ENCODE measurements at regions not wholly inside any gene's neighbourhood (a gene's known extent, or its start where the extent isn't known, plus 50 kb on each side); places are given as distances from the start of the nearest gene placed in this dataset.

DNA sequence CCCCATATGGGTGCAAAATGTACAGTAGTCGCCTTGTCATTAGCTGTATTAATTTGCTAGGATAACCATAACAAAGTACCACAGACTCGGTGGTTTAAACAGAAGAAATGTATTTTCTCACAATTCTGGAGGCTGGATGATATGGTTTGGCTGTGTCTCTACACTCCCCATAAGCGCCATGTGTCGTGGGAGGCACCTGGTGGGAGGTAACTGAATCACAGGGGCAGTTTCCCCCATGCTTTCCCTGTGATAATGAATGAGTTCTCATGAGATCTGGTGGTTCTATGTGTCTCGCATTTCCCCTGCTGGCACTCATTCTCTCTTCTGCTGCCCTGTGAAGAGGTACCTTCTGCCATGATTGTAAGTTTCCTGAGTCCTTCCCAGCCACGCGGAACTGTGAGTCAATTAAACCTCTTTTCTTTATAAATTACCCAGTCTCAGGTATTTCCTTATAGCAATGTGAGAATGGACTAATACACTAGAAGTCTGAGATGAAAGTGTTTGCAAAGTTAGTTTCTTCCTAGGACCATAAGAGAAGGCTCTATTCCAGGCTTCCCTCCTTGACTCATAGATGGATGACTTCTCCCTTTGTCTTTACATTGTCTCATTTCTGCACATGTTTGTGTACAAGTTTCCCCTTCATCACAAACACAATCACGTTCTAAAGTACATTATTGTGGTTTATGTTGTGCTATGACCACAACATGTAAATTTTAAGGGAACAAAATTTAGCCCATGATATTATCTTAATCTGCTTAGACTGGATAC, 1442.6 kb downstream of the SUCLG1 start:
- no peaks in the 10 kb centered on the region for H3K4me1 ChIP-seq (ENCODE audit: insufficient read depth, low read length, poor library complexity, severe bottlenecking)
- H3K27me3 ChIP-seq (ENCODE audit: insufficient read depth, low read length, poor library complexity, severe bottlenecking): no peaks in the 10 kb centered on the region
- no peak overlapping the region for H2AFZ ChIP-seq (ENCODE audit: low read length)
- no peaks in the 10 kb centered on the region for H3K36me3 ChIP-seq (ENCODE audit: insufficient read depth, low read length)
- no peaks in the 10 kb centered on the region for H3K9me3 ChIP-seq (ENCODE audit: insufficient read depth, low read depth, low read length)
- H3K9ac ChIP-seq (ENCODE audit: low read depth, low read length, poor library complexity, severe bottlenecking): no peak overlapping the region
- TF ChIP-seq EZH2phosphoT487 (IDR thresholded peaks at IDR 0.05; ENCODE audit: borderline replicate concordance) (no peak), CTCF (conservative IDR thresholded peaks at IDR 0.05; ENCODE audit: low read length) (no peak)
- no peak overlapping the region for H3K4me3 ChIP-seq (ENCODE audit: low read length, poor library complexity, severe bottlenecking)
- H4K20me1 ChIP-seq (ENCODE audit: insufficient read depth, low read length, poor library complexity, severe bottlenecking): no peaks in the 10 kb centered on the region
- H3K4me2 ChIP-seq (ENCODE audit: low read depth, low read length, poor library complexity, severe bottlenecking): no peak overlapping the region
- H3K79me2 ChIP-seq (ENCODE audit: insufficient read depth, low read length): no peaks in the 10 kb centered on the region
- no peaks in the 10 kb centered on the region for H3F3A ChIP-seq (ENCODE audit: low read depth)
- no peaks in the 10 kb centered on the region for H3K9me2 ChIP-seq (replicated peaks; ENCODE audit: low read depth, low read length)

DNA sequence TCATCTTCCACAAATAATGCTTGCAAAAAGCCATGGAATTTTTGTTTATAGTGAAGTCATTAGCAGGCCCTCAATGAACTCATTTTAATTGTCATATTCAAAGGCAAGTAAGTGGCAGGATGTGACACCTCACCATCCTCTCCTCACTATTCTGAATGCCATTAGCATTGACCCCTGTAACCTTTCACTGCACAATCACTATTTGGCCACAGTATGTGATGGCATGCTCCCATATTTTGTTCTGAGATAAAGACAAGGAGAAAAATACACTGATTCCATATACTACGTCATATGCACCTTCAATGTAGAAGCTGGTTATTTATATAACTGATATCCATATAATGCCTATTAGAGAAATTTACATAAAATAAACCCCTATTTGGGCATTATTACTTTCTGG, 1443.2 kb downstream of the SUCLG1 start:
- TF ChIP-seq EZH2phosphoT487 (IDR thresholded peaks at IDR 0.05; ENCODE audit: borderline replicate concordance) (no peak), CTCF (conservative IDR thresholded peaks at IDR 0.05; ENCODE audit: low read length) (no peak)
- H3K9ac ChIP-seq (ENCODE audit: low read depth, low read length, poor library complexity, severe bottlenecking): no peak overlapping the region
- no peaks in the 10 kb centered on the region for H3K79me2 ChIP-seq (ENCODE audit: insufficient read depth, low read length)
- no peak overlapping the region for H3K4me3 ChIP-seq (ENCODE audit: low read length, poor library complexity, severe bottlenecking)
- no peaks in the 10 kb centered on the region for H4K20me1 ChIP-seq (ENCODE audit: insufficient read depth, low read length, poor library complexity, severe bottlenecking)
- H3K27me3 ChIP-seq (ENCODE audit: insufficient read depth, low read length, poor library complexity, severe bottlenecking): no peaks in the 10 kb centered on the region
- no peak overlapping the region for H2AFZ ChIP-seq (ENCODE audit: low read length)
- H3K4me1 ChIP-seq (ENCODE audit: insufficient read depth, low read length, poor library complexity, severe bottlenecking): no peaks in the 10 kb centered on the region
- H3K4me2 ChIP-seq (ENCODE audit: low read depth, low read length, poor library complexity, severe bottlenecking): no peak overlapping the region
- no peaks in the 10 kb centered on the region for H3K36me3 ChIP-seq (ENCODE audit: insufficient read depth, low read length)
- H3F3A ChIP-seq (ENCODE audit: low read depth): no peaks in the 10 kb centered on the region
- no peaks in the 10 kb centered on the region for H3K9me3 ChIP-seq (ENCODE audit: insufficient read depth, low read depth, low read length)
- H3K9me2 ChIP-seq (replicated peaks; ENCODE audit: low read depth, low read length): no peaks in the 10 kb centered on the region

DNA sequence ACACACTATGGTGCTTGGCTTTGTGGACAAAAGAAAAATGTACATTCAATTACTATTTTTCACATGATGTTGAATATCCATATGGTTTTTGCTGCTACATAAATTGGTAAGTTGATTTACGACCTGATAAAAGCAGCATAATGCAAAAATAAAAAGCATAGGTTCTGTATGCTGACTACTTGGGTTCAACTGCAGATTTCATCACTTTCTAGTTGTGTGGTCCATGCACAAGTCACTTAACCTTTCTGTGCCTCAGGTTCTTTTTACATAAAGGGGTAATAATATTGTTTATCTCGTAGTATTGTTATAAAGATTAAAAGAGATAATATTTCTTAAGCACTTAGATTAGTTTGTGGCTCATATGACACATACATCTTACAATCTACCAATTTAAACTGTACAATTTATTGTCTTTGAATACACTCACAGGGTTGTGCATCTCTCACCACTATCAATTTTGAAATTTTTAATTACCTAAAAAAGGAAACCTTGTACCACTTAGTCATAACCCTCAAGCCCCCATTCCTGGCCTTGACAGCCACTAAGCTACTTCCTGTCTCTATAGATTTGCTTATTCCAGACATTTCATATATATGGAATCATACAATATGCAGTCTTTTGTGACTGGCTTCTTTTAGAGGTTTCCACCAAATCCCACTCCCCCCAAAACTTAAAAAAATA, 1443.9 kb downstream of the SUCLG1 start:
- TF ChIP-seq EZH2phosphoT487 (IDR thresholded peaks at IDR 0.05; ENCODE audit: borderline replicate concordance) (no peak), CTCF (conservative IDR thresholded peaks at IDR 0.05; ENCODE audit: low read length) (no peak)
- H3K27me3 ChIP-seq (ENCODE audit: insufficient read depth, low read length, poor library complexity, severe bottlenecking): no peaks in the 10 kb centered on the region
- no peak overlapping the region for H3K9ac ChIP-seq (ENCODE audit: low read depth, low read length, poor library complexity, severe bottlenecking)
- H3F3A ChIP-seq (ENCODE audit: low read depth): no peaks in the 10 kb centered on the region
- no peaks in the 10 kb centered on the region for H3K9me3 ChIP-seq (ENCODE audit: insufficient read depth, low read depth, low read length)
- no peak overlapping the region for H2AFZ ChIP-seq (ENCODE audit: low read length)
- no peak overlapping the region for H3K4me3 ChIP-seq (ENCODE audit: low read length, poor library complexity, severe bottlenecking)
- H3K36me3 ChIP-seq (ENCODE audit: insufficient read depth, low read length): no peaks in the 10 kb centered on the region
- H3K4me2 ChIP-seq (ENCODE audit: low read depth, low read length, poor library complexity, severe bottlenecking): no peak overlapping the region
- no peaks in the 10 kb centered on the region for H3K79me2 ChIP-seq (ENCODE audit: insufficient read depth, low read length)
- no peaks in the 10 kb centered on the region for H3K9me2 ChIP-seq (replicated peaks; ENCODE audit: low read depth, low read length)
- no peaks in the 10 kb centered on the region for H4K20me1 ChIP-seq (ENCODE audit: insufficient read depth, low read length, poor library complexity, severe bottlenecking)
- no peaks in the 10 kb centered on the region for H3K4me1 ChIP-seq (ENCODE audit: insufficient read depth, low read length, poor library complexity, severe bottlenecking)

Data from Loucy (cell line).